Nucleus accumbens (tissue), 56 donors: ENCODE measurements at regions not wholly inside any gene's neighbourhood (a gene's known extent, or its start where the extent isn't known, plus 50 kb on each side); places are given as distances from the start of the nearest gene placed in this dataset.
A peak's percentile ranks its signal among the peaks of the same experiment; 100 is the strongest.

ENCODE experiments used
- DNase-seq, 56 donors: peaks; one replicate each; lab custom pipeline; 2025; lab: John Stamatoyannopoulos, UW

GRCh38 chr6:11633741-11634509, 96.4 kb downstream of the TMEM170B start:
- DNase-seq = no peak

- DNase-seq = no peak
Measured at GRCh38 chr6:11634948-11635347, 97.4 kb downstream of the TMEM170B start.

GRCh38 chr6:11636121-11636520, 98.6 kb downstream of the TMEM170B start:
- no peak for DNase-seq

GRCh38 chr6:11637266-11637665, 99.7 kb downstream of the TMEM170B start:
- no peak for DNase-seq

GRCh38 chr6:11639376-11640235, 102.1 kb downstream of the TMEM170B start:
- no peak for DNase-seq

GRCh38 chr6:11640486-11640885, 102.9 kb downstream of the TMEM170B start:
- DNase-seq = no peak

- no peak for DNase-seq
Measured at GRCh38 chr6:11644071-11644470, 106.5 kb downstream of the TMEM170B start.

- DNase-seq = no peak
Measured at GRCh38 chr6:11644601-11645000, 107.1 kb downstream of the TMEM170B start.

- no peak for DNase-seq
Measured at GRCh38 chr6:11645016-11645415, 107.5 kb downstream of the TMEM170B start.

- DNase-seq = no peak
Measured at GRCh38 chr6:11648436-11648775, 110.9 kb downstream of the TMEM170B start.

GRCh38 chr6:11648889-11649288, 111.3 kb downstream of the TMEM170B start:
- DNase-seq = no peak

GRCh38 chr6:11650025-11650696, 112.6 kb downstream of the TMEM170B start:
- DNase-seq = no peak

GRCh38 chr6:11650711-11651110, 113.2 kb downstream of the TMEM170B start:
- no peak for DNase-seq

GRCh38 chr6:11653028-11653583, 115.6 kb downstream of the TMEM170B start:
- DNase-seq = peak in 7 of 56 donors; percentile 0 to 24 (median 5)

- DNase-seq = no peak
Measured at GRCh38 chr6:11654876-11655275, 117.3 kb downstream of the TMEM170B start.

GRCh38 chr6:11656491-11656890, 118.9 kb downstream of the TMEM170B start:
- no peak for DNase-seq

GRCh38 chr6:11659757-11660156, 118.8 kb downstream of the ADTRP start:
- DNase-seq = no peak

- DNase-seq = no peak
Measured at GRCh38 chr6:11662323-11662722, 116.3 kb downstream of the ADTRP start.

- DNase-seq = no peak
Measured at GRCh38 chr6:11663519-11663918, 115.1 kb downstream of the ADTRP start.
